Hepatocyte (in vitro differentiated cells): ENCODE measurements at regions not wholly inside any gene's neighbourhood (a gene's known extent, or its start where the extent isn't known, plus 50 kb on each side); places are given as distances from the start of the nearest gene placed in this dataset.
"Not testable (repeated sequence)": the region's sequence is repeated elsewhere in the genome, so short reads cannot be mapped to it uniquely, and the experiment has no call there.

Experiments used
- DNase-seq: peaks from one replicate; pipeline ENCODE4 v3.0.0-alpha.2; 2016; ENCODE audit warnings: low spot score
- H2AFZ ChIP-seq: fragments of 200-600 bp; sonication (generic); 2 replicates; pipeline ENCODE4 v1.6.0; 2016; ENCODE audit warnings: antibody characterized with exemption, mild to moderate bottlenecking
- H3K27ac ChIP-seq: fragments of 200-600 bp; sonication (generic); 2 replicates; pipeline ENCODE4 v1.5.1; 2016; ENCODE audit warnings: mild to moderate bottlenecking
- H3K27me3 ChIP-seq: fragments of 200-600 bp; sonication (generic); 2 replicates; pipeline ENCODE4 v1.6.1; 2016
- H3K36me3 ChIP-seq: fragments of 200-600 bp; sonication (generic); replicated peaks from 2 replicates; pipeline ENCODE4 v1.5.1; 2016; ENCODE audit warnings: low read depth; ENCODE audit not compliant: insufficient read depth
- H3K4me1 ChIP-seq: fragments of 200-600 bp; sonication (generic); 2 replicates; pipeline ENCODE4 v1.5.1; 2016; ENCODE audit warnings: mild to moderate bottlenecking, moderate library complexity; ENCODE audit not compliant: insufficient read depth
- H3K4me2 ChIP-seq: fragments of 200-600 bp; sonication (generic); 2 replicates; pipeline ENCODE4 v1.6.0; 2016
- H3K4me3 ChIP-seq: fragments of 200-600 bp; sonication (generic); 2 replicates; pipeline ENCODE4 v1.5.1; 2016; ENCODE audit warnings: mild to moderate bottlenecking
- H3K79me2 ChIP-seq: fragments of 200-600 bp; sonication (generic); 2 replicates; pipeline ENCODE4 v1.6.0; 2017; ENCODE audit warnings: mild to moderate bottlenecking
- H3K9me2 ChIP-seq: fragments of 200-600 bp; sonication (generic); replicated peaks from 2 replicates; pipeline ENCODE4 v1.6.0; 2017; ENCODE audit warnings: mild to moderate bottlenecking; ENCODE audit not compliant: insufficient read depth
- H3K9me3 ChIP-seq: fragments of 200-600 bp; sonication (generic); 2 replicates; pipeline ENCODE4 v1.5.1; 2016; ENCODE audit warnings: low read depth, mild to moderate bottlenecking
- H4K20me1 ChIP-seq: fragments of 200-600 bp; sonication (generic); 2 replicates; pipeline ENCODE4 v1.6.0; 2016; ENCODE audit warnings: mild to moderate bottlenecking; ENCODE audit not compliant: insufficient read depth, poor library complexity, severe bottlenecking
- EZH2 ChIP-seq: fragments of 200-600 bp; sonication (generic); IDR thresholded peaks from 2 replicates; pipeline ENCODE4 v1.6.1; 2016; ENCODE audit warnings: antibody characterized with exemption, mild to moderate bottlenecking, borderline replicate concordance
- EZH2phosphoT487 ChIP-seq: fragments of 200-600 bp; sonication (generic); IDR thresholded peaks from one replicate; pipeline ENCODE4 v1.6.1; 2018; ENCODE audit warnings: antibody characterized with exemption, mild to moderate bottlenecking, low read depth, moderate library complexity; ENCODE audit not compliant: unreplicated experiment, severe bottlenecking
- WGBS: methylation state at CpG from one replicate; pipeline ENCODE4 v1.1.6; 2016; ENCODE audit warnings: low lambda C conversion rate; ENCODE audit errors: missing lambda C conversion rate; 5-methylcytosine and 5-hydroxymethylcytosine counted together
- TF ChIP-seq, protein P1 (sequence below): fragments of 200-600 bp; sonication (generic); IDR thresholded peaks from 2 replicates; pipeline ENCODE4 v1.5.1; 2016; ENCODE audit warnings: antibody characterized with exemption, mild to moderate bottlenecking; ENCODE audit not compliant: poor library complexity

DNA sequence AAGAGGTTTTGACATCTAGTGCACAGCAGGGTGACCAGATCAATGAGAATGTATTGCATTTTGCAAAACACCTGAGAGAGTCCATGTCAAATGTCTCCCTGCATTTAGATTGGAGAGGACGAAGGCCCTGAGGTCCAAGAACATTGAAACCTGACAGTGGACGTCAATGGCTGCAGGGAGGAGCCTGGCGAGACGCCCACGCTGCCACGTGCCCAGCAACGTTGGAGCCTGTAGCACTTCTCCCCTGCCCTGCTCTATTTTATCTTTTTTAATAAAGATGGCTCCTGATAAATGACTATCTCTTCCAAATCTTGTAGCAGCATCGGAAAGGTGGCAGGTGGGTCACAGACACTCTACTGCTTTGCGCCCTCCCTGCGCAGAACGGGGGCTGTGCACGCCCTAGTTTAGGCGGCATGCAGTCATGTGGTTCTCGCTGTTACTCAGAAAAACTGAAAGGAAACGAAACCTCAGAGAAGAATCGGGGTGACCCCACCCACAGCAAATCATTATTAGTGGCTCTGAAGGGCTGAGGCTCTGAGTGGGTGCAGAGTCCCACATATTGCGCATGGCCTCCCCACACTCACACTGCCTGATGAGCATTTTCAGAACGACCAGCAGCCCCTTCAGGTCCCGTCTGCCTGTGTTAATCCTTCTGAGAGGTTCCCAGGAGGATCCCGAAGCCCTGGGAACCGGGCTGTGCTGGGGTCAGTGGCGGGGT is 62.5 kb upstream of the TAMM41 start:
- TF ChIP-seq EZH2phosphoT487 (no peak), EZH2 (no peak)
- TF ChIP-seq, protein P1, sequence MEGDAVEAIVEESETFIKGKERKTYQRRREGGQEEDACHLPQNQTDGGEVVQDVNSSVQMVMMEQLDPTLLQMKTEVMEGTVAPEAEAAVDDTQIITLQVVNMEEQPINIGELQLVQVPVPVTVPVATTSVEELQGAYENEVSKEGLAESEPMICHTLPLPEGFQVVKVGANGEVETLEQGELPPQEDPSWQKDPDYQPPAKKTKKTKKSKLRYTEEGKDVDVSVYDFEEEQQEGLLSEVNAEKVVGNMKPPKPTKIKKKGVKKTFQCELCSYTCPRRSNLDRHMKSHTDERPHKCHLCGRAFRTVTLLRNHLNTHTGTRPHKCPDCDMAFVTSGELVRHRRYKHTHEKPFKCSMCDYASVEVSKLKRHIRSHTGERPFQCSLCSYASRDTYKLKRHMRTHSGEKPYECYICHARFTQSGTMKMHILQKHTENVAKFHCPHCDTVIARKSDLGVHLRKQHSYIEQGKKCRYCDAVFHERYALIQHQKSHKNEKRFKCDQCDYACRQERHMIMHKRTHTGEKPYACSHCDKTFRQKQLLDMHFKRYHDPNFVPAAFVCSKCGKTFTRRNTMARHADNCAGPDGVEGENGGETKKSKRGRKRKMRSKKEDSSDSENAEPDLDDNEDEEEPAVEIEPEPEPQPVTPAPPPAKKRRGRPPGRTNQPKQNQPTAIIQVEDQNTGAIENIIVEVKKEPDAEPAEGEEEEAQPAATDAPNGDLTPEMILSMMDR: no peak
- H3K27me3 ChIP-seq: no peaks in the 10 kb centered on the region
- no peak overlapping the region for H3K4me3 ChIP-seq
- H4K20me1 ChIP-seq: no peaks in the 10 kb centered on the region
- no peaks in the 10 kb centered on the region for H3K4me1 ChIP-seq
- H3K9me3 ChIP-seq: no peaks in the 10 kb centered on the region
- no peaks in the 10 kb centered on the region for H3K36me3 ChIP-seq
- no peaks in the 10 kb centered on the region for H3K9me2 ChIP-seq
- no peak overlapping the region for H3K4me2 ChIP-seq
- no peak overlapping the region for H2AFZ ChIP-seq
- WGBS: 82% methylated on average over 22 of the region's 22 CpGs
- H3K27ac ChIP-seq: no peak overlapping the region
- DNase-seq: no peak
- no peaks in the 10 kb centered on the region for H3K79me2 ChIP-seq

DNA sequence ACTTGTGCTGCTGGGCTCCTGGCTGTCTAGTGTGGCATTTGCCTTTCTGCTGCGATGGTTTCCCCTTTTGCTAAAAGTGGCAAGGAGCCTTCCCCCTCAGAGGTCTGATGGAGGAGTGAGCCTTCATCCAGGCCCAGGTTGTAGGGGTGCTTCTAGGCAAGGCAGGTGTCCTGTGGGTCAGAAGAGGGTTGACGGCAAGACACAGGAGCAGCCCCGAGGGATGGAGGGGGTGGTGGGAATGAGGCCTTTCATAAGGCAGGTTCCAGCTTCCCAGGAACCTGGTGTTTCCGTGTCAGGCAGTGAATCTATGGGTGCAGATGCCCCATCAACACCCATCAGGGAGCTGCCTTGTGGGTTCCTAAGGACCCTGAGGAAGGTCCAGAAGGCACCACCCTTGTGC is 63.0 kb upstream of the TAMM41 start:
- DNase-seq: no peak

DNA sequence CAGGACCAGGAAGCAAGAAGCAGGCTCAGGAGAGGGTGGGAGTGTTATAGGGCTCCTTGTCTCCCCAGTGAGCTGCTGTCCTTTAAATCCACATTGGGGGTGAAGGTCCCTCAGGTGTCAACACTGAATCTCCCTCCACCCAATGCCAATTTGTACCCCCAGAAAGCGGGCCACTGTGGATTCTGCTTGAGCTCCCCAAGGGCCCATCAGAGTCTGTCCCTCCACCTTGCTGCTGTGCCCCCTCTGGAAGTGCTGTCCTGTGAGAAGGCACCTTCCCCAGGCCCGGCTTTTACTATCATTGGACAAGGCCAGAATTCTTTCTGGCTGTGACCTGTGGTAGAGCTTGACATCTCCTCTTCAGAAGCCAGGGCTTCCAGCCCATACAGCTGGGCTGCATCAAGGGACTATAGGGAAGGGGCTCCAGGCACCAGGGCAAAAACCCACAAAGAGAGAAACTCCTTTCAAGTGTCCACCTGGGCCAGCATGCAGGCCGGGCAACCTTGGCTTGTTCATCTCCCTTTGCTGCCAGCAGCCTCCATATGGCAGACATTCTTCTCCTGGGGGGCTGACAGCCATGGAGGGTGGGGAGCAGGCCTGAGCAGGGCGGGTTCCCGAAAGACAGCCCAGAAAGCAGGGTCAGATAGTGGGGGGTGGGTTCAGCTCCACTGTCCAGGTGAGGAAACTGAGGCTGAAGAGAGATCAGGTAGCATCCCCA is 63.7 kb upstream of the TAMM41 start:
- H4K20me1 ChIP-seq, H3K79me2 ChIP-seq, DNase-seq, H3K4me1 ChIP-seq, H3K27ac ChIP-seq, H3K27me3 ChIP-seq, H3K4me2 ChIP-seq, H2AFZ ChIP-seq, H3K9me3 ChIP-seq, H3K4me3 ChIP-seq, H3K9me2 ChIP-seq, H3K36me3 ChIP-seq: not testable (repeated sequence)
- WGBS: 95% methylated on average over 5 of the region's 5 CpGs

More for the DNA sequence above, 63.0 kb upstream of the TAMM41 start:
- Histone ChIP-seq H4K20me1 (no peaks in the 10 kb centered on the region), H3K4me3 (no peak overlapping the region), H3K4me1 (no peaks in the 10 kb centered on the region), H3K27me3 (no peaks in the 10 kb centered on the region), H2AFZ (no peak overlapping the region), H3K9me3 (no peaks in the 10 kb centered on the region), H3K27ac (no peak overlapping the region), H3K79me2 (no peaks in the 10 kb centered on the region), H3K4me2 (no peak overlapping the region), H3K36me3 (no peaks in the 10 kb centered on the region), H3K9me2 (no peaks in the 10 kb centered on the region)
- TF ChIP-seq, protein P1: no peak
- TF ChIP-seq EZH2phosphoT487 (no peak), EZH2 (no peak)
- WGBS: 94% methylated on average over 4 of the region's 4 CpGs

DNA sequence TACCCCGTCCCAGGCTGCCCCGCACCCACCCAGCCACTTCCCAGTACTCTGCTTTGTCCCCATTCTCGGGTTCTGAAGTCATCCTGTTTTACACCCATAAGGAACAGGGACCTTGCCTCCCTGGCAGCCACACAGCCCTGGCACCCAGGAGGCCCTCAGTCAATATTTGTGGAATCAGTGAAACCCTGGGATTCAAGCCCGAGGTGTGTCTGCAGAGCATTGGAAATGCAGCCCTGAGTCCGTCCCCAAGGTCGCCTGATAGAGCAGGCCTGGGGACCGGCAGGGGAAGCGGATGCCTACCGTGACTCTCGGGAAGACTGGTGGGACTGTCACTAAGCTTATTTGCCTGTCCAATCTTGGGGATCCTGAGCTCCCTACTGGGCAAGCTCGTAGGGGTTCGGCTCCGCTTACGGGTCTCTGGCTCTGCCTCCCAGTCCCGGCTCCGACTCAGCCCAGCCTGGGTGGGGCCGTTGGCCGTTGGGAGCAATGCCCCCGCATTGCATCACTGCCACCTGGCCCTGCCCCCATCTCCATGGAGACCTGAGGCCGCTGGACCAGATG is 64.4 kb upstream of the TAMM41 start:
- no peaks in the 10 kb centered on the region for H3K9me3 ChIP-seq
- H2AFZ ChIP-seq: no peak overlapping the region
- H3K27ac ChIP-seq: no peak overlapping the region
- no peak overlapping the region for H3K4me3 ChIP-seq
- no peak overlapping the region for H3K4me2 ChIP-seq
- no peak for DNase-seq
- H3K79me2 ChIP-seq: no peaks in the 10 kb centered on the region
- 89% methylated on average over 20 of the region's 20 CpGs for WGBS
- no peaks in the 10 kb centered on the region for H3K27me3 ChIP-seq
- TF ChIP-seq, protein P1: no peak
- no peak for TF ChIP-seq EZH2phosphoT487
- no peak for TF ChIP-seq EZH2
- H3K4me1 ChIP-seq: no peaks in the 10 kb centered on the region
- H3K9me2 ChIP-seq: no peaks in the 10 kb centered on the region
- H3K36me3 ChIP-seq: no peaks in the 10 kb centered on the region
- H4K20me1 ChIP-seq: no peaks in the 10 kb centered on the region

DNA sequence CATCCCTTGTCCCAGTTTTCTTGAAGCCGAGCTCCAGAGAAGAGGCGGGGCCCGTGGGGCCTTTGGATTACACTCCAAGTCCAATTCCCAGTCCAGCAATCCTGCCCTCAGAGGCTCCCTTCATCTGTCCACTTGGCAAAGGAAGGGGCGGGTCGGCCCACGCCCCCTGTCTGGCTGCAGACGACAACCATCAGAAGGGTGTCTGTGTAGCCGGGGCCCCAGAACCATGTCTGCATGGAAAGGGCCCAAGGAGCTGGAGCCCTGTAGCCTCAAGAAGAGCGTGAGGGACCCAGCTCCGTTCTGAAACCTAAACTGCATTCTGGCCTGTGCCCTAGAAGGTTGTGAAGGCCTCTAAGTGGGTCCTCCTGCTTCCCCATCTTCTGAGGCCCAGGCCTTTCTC is 65.2 kb upstream of the TAMM41 start:
- not testable (repeated sequence) for H3K9me2 ChIP-seq, H3K4me2 ChIP-seq, DNase-seq, H3K36me3 ChIP-seq, H3K27me3 ChIP-seq, H4K20me1 ChIP-seq, H3K79me2 ChIP-seq, H3K4me1 ChIP-seq, H3K9me3 ChIP-seq, H2AFZ ChIP-seq, H3K27ac ChIP-seq, H3K4me3 ChIP-seq
- WGBS: 90% methylated on average over 10 of the region's 10 CpGs
